Naive B cell (primary cell): ENCODE measurements at regions not wholly inside any gene's neighbourhood (a gene's known extent, or its start where the extent isn't known, plus 50 kb on each side); places are given as distances from the start of the nearest gene placed in this dataset.
"Not testable (repeated sequence)": the region's sequence is repeated elsewhere in the genome, so short reads cannot be mapped to it uniquely, and the experiment has no call there.

Source experiments
- ATAC-seq, 2 donors: fragments of 150-1000 bp; cut with Tn5 transposase; 2 replicates each; pipeline ENCODE4 v1.10.0; 2021; ENCODE audit warnings: low read depth in 2 of 2, mild to moderate bottlenecking in 2 of 2, moderate library complexity in 2 of 2
- DNase-seq: peaks from one replicate; pipeline ENCODE4 v3.0.0; 2022
- H3K27ac Mint-ChIP-seq, 6 donors: one replicate each; pipeline ENCODE4 v1.8.0; 2020 to 2022; ENCODE audit warnings: mild to moderate bottlenecking in 6 of 6, mixed read lengths in 6 of 6, moderate library complexity in 5 of 6, inconsistent platforms in 2 of 6
- H3K27me3 Mint-ChIP-seq, 3 donors: one replicate each; pipeline ENCODE4 v1.8.0; 2021 to 2022; ENCODE audit warnings: mixed read lengths in 3 of 3, mild to moderate bottlenecking in 1 of 3
- H3K36me3 Mint-ChIP-seq, 2 donors: one replicate each; pipeline ENCODE4 v1.8.0; 2020 to 2022; ENCODE audit warnings: mixed read lengths in 2 of 2, inconsistent platforms in 1 of 2, mild to moderate bottlenecking in 1 of 2
- H3K4me1 Mint-ChIP-seq, 3 donors: one replicate each; pipeline ENCODE4 v1.8.0; 2020 to 2022; ENCODE audit warnings: mixed read lengths in 3 of 3, inconsistent platforms in 1 of 3, mild to moderate bottlenecking in 1 of 3, moderate library complexity in 1 of 3
- H3K4me3 Mint-ChIP-seq, 8 donors: one replicate each; pipeline ENCODE4 v1.8.0; 2020 to 2022; ENCODE audit warnings: mild to moderate bottlenecking in 8 of 8, mixed read lengths in 8 of 8, moderate library complexity in 8 of 8, inconsistent platforms in 2 of 8
- H3K9me3 Mint-ChIP-seq, 7 donors: one replicate each; pipeline ENCODE4 v1.8.0; 2020 to 2022; ENCODE audit warnings: mixed read lengths in 7 of 7, mild to moderate bottlenecking in 5 of 7, inconsistent platforms in 2 of 7, moderate library complexity in 1 of 7

- peak overlapping the region in 2 of 6 donors; percentile 61 to 63 for H3K27ac Mint-ChIP-seq
- not testable (repeated sequence) for H3K36me3 Mint-ChIP-seq, H3K27me3 Mint-ChIP-seq, H3K9me3 Mint-ChIP-seq, ATAC-seq, H3K4me3 Mint-ChIP-seq, DNase-seq
- H3K4me1 Mint-ChIP-seq = peaks cover 0 to 10% (median 3%) of the 10 kb centered on the region in 3 donors
These were observed 264.7 kb upstream of the PLGLB2 start for GRCh38 chr2:87483093-87483680.

GRCh38 chr2:87484363-87484762, 263.5 kb upstream of the PLGLB2 start:
- not testable (repeated sequence) for H3K36me3 Mint-ChIP-seq, H3K4me3 Mint-ChIP-seq, DNase-seq, H3K27me3 Mint-ChIP-seq, H3K9me3 Mint-ChIP-seq, ATAC-seq, H3K27ac Mint-ChIP-seq
- H3K4me1 Mint-ChIP-seq = peaks cover 0 to 10% (median 3%) of the 10 kb centered on the region in 3 donors

GRCh38 chr2:87485455-87485854, 262.4 kb upstream of the PLGLB2 start:
- ATAC-seq, H3K4me3 Mint-ChIP-seq, H3K27me3 Mint-ChIP-seq, H3K9me3 Mint-ChIP-seq, H3K27ac Mint-ChIP-seq, H3K36me3 Mint-ChIP-seq, DNase-seq: not testable (repeated sequence)
- H3K4me1 Mint-ChIP-seq = peaks cover 0 to 10% (median 3%) of the 10 kb centered on the region in 3 donors

GRCh38 chr2:87485884-87486283, 262.0 kb upstream of the PLGLB2 start:
- DNase-seq (peak; percentile 32), ATAC-seq (peak; percentile 96)
- H3K36me3 Mint-ChIP-seq, H3K9me3 Mint-ChIP-seq, H3K27me3 Mint-ChIP-seq: not testable (repeated sequence)
- Mint-ChIP-seq H3K4me3 (peak overlapping the region in 1 of 8 donors; percentile 70), H3K27ac (peak overlapping the region in 2 of 6 donors; percentile 47 to 67), H3K4me1 (peaks cover 0 to 10% (median 3%) of the 10 kb centered on the region in 3 donors)

GRCh38 chr2:87486413-87486812, 261.5 kb upstream of the PLGLB2 start:
- Mint-ChIP-seq H3K27ac (peak overlapping the region in 5 of 6 donors; percentile 47 to 79 (median 67)), H3K4me1 (peaks cover 0 to 10% (median 3%) of the 10 kb centered on the region in 3 donors), H3K4me3 (peak overlapping the region in 4 of 8 donors; percentile 36 to 70 (median 46))
- ATAC-seq = peak; percentile 4 to 13
- H3K9me3 Mint-ChIP-seq, H3K27me3 Mint-ChIP-seq, DNase-seq, H3K36me3 Mint-ChIP-seq: not testable (repeated sequence)

GRCh38 chr2:87488021-87488420, 259.9 kb upstream of the PLGLB2 start:
- not testable (repeated sequence) for ATAC-seq, H3K36me3 Mint-ChIP-seq, H3K9me3 Mint-ChIP-seq, DNase-seq, H3K27me3 Mint-ChIP-seq, H3K4me3 Mint-ChIP-seq, H3K27ac Mint-ChIP-seq
- H3K4me1 Mint-ChIP-seq = peaks cover 0 to 10% (median 3%) of the 10 kb centered on the region in 3 donors

- not testable (repeated sequence) for H3K36me3 Mint-ChIP-seq, DNase-seq, H3K4me3 Mint-ChIP-seq, H3K27me3 Mint-ChIP-seq, H3K9me3 Mint-ChIP-seq, ATAC-seq
- peaks cover 0 to 10% (median 0%) of the 10 kb centered on the region in 3 donors for H3K4me1 Mint-ChIP-seq
- peak overlapping the region in 1 of 6 donors; percentile 91 for H3K27ac Mint-ChIP-seq
These were observed 258.9 kb upstream of the PLGLB2 start for GRCh38 chr2:87488991-87489390.

- not testable (repeated sequence) for H3K4me3 Mint-ChIP-seq
These were observed 253.0 kb upstream of the PLGLB2 start for GRCh38 chr2:87494846-87495245.

GRCh38 chr2:87495455-87495854, 252.4 kb upstream of the PLGLB2 start:
- DNase-seq, H3K4me3 Mint-ChIP-seq, H3K27me3 Mint-ChIP-seq, ATAC-seq, H3K9me3 Mint-ChIP-seq, H3K36me3 Mint-ChIP-seq, H3K4me1 Mint-ChIP-seq, H3K27ac Mint-ChIP-seq: not testable (repeated sequence)

More at GRCh38 chr2:87494846-87495245, 253.0 kb upstream of the PLGLB2 start:
- not testable (repeated sequence) for H3K36me3 Mint-ChIP-seq, ATAC-seq, DNase-seq, H3K27me3 Mint-ChIP-seq, H3K9me3 Mint-ChIP-seq, H3K4me1 Mint-ChIP-seq
- peak overlapping the region in 1 of 6 donors; percentile 15 for H3K27ac Mint-ChIP-seq

GRCh38 chr2:87496036-87497006, 251.6 kb upstream of the PLGLB2 start:
- not testable (repeated sequence) for H3K27ac Mint-ChIP-seq, H3K27me3 Mint-ChIP-seq, H3K36me3 Mint-ChIP-seq, H3K4me3 Mint-ChIP-seq, H3K9me3 Mint-ChIP-seq, H3K4me1 Mint-ChIP-seq
- ATAC-seq (peak; percentile 97), DNase-seq (peak; percentile 35)

- not testable (repeated sequence) for H3K27ac Mint-ChIP-seq
- peak in 1 of 2 donors; percentile 32 for ATAC-seq
These were observed 250.8 kb upstream of the PLGLB2 start for GRCh38 chr2:87497135-87497534.

GRCh38 chr2:87497700-87498099, 250.2 kb upstream of the PLGLB2 start:
- H3K9me3 Mint-ChIP-seq, H3K4me1 Mint-ChIP-seq, H3K36me3 Mint-ChIP-seq, H3K4me3 Mint-ChIP-seq, DNase-seq, ATAC-seq, H3K27me3 Mint-ChIP-seq: not testable (repeated sequence)
- H3K27ac Mint-ChIP-seq = peak overlapping the region in 1 of 6 donors; percentile 27

More at GRCh38 chr2:87497135-87497534, 250.8 kb upstream of the PLGLB2 start:
- not testable (repeated sequence) for DNase-seq, H3K27me3 Mint-ChIP-seq, H3K9me3 Mint-ChIP-seq, H3K4me1 Mint-ChIP-seq, H3K4me3 Mint-ChIP-seq, H3K36me3 Mint-ChIP-seq

- not testable (repeated sequence) for H3K9me3 Mint-ChIP-seq, ATAC-seq, H3K27me3 Mint-ChIP-seq, H3K36me3 Mint-ChIP-seq, DNase-seq, H3K4me1 Mint-ChIP-seq
- Mint-ChIP-seq H3K4me3 (peak overlapping the region in 2 of 8 donors; percentile 12 to 69), H3K27ac (peak overlapping the region in 5 of 6 donors; percentile 20 to 62 (median 36))
These were observed 249.6 kb upstream of the PLGLB2 start for GRCh38 chr2:87498169-87498853.
